RWPE2 (cell line): ENCODE measurements at regions not wholly inside any gene's neighbourhood (a gene's known extent, or its start where the extent isn't known, plus 50 kb on each side); places are given as distances from the start of the nearest gene placed in this dataset.
A peak's percentile ranks its signal among the peaks of the same experiment; 100 is the strongest.

Experiments
- ATAC-seq: fragments of 200-7000 bp; cut with Tn5 transposase; 3 replicates; pipeline ENCODE4 v1.9.1; 2021; ENCODE audit warnings: low read depth
- DNase-seq: peaks from one replicate; pipeline ENCODE4 v3.0.0-alpha.2; 2020; ENCODE audit warnings: low spot score
- H3K27ac ChIP-seq: fragments of 450-650 bp; 2 replicates; pipeline ENCODE4 v1.5.1; 2017; ENCODE audit warnings: mild to moderate bottlenecking; ENCODE audit not compliant: poor library complexity, severe bottlenecking
- H3K27me3 ChIP-seq: fragments of 250-450 bp; sonication (Bioruptor Pico); 2 replicates; pipeline ENCODE4 v1.5.1; 2021; ENCODE audit warnings: mild to moderate bottlenecking, moderate library complexity; ENCODE audit not compliant: insufficient read depth, poor library complexity, severe bottlenecking
- H3K36me3 ChIP-seq: fragments of 250-450 bp; sonication (Bioruptor Pico); 2 replicates; pipeline ENCODE4 v1.5.1; 2020; ENCODE audit warnings: low read depth, mild to moderate bottlenecking, moderate library complexity
- H3K4me1 ChIP-seq: fragments of 250-450 bp; sonication (Bioruptor Pico); 2 replicates; pipeline ENCODE4 v1.5.1; 2021; ENCODE audit warnings: mild to moderate bottlenecking, moderate library complexity; ENCODE audit not compliant: insufficient read depth, poor library complexity, severe bottlenecking
- H3K4me3 ChIP-seq: fragments of 250-450 bp; sonication (Bioruptor Pico); 2 replicates; pipeline ENCODE4 v1.5.1; 2021; ENCODE audit warnings: mild to moderate bottlenecking, moderate library complexity; ENCODE audit not compliant: severe bottlenecking
- H3K9me3 ChIP-seq: fragments of 250-450 bp; sonication (Bioruptor Pico); 2 replicates; pipeline ENCODE4 v1.5.1; 2021; ENCODE audit warnings: mild to moderate bottlenecking, moderate library complexity; ENCODE audit not compliant: severe bottlenecking
- CTCF ChIP-seq: fragments of 450-650 bp; IDR thresholded peaks from one replicate; pipeline ENCODE4 v1.5.1; 2017; ENCODE audit warnings: mild to moderate bottlenecking, moderate library complexity; ENCODE audit not compliant: poor library complexity, severe bottlenecking

GRCh38 chr2:71849111-71849510 lies 298.6 kb downstream of the CYP26B1 start:
- DNase-seq = no peak
- Histone ChIP-seq H3K27me3 (no peaks in the 10 kb centered on the region), H3K4me1 (no peaks in the 10 kb centered on the region), H3K4me3 (no peak overlapping the region), H3K27ac (no peak overlapping the region), H3K9me3 (no peaks in the 10 kb centered on the region), H3K36me3 (no peaks in the 10 kb centered on the region)
- ATAC-seq = no peak
- no peak for TF ChIP-seq CTCF

- H3K4me1 ChIP-seq = no peaks in the 10 kb centered on the region
- no peak for TF ChIP-seq CTCF
- no peak overlapping the region for H3K27ac ChIP-seq
- H3K36me3 ChIP-seq = no peaks in the 10 kb centered on the region
- H3K27me3 ChIP-seq = no peaks in the 10 kb centered on the region
- no peaks in the 10 kb centered on the region for H3K9me3 ChIP-seq
- no peak overlapping the region for H3K4me3 ChIP-seq
- peak; percentile 43; the same call in 2 of the 3 replicates for ATAC-seq
- DNase-seq = no peak
Observed at GRCh38 chr2:71846669-71847291, 300.9 kb downstream of the CYP26B1 start.

GRCh38 chr2:71846072-71846471 lies 301.6 kb downstream of the CYP26B1 start:
- Histone ChIP-seq H3K36me3 (no peaks in the 10 kb centered on the region), H3K4me3 (no peak overlapping the region), H3K27me3 (no peaks in the 10 kb centered on the region), H3K27ac (no peak overlapping the region), H3K9me3 (no peaks in the 10 kb centered on the region), H3K4me1 (no peaks in the 10 kb centered on the region)
- no peak for DNase-seq
- no peak for ATAC-seq
- no peak for TF ChIP-seq CTCF

- H3K27me3 ChIP-seq = no peaks in the 10 kb centered on the region
Observed at GRCh38 chr2:71844967-71845366, 302.7 kb downstream of the CYP26B1 start.

More at GRCh38 chr2:71844967-71845366, 302.7 kb downstream of the CYP26B1 start:
- no peak for TF ChIP-seq CTCF
- no peak for ATAC-seq
- Histone ChIP-seq H3K9me3 (no peaks in the 10 kb centered on the region), H3K4me3 (no peak overlapping the region), H3K36me3 (no peaks in the 10 kb centered on the region), H3K4me1 (no peaks in the 10 kb centered on the region), H3K27ac (no peak overlapping the region)
- no peak for DNase-seq
